Stimulated activated CD8-positive, alpha-beta memory T cell treated with anti-CD3 and anti-CD28 coated beads, Interleukin-2, amount 100 ng/mL, for 1 hour (primary cell): ENCODE measurements at regions not wholly inside any gene's neighbourhood (a gene's known extent, or its start where the extent isn't known, plus 50 kb on each side); places are given as distances from the start of the nearest gene placed in this dataset.

Source experiments
- DNase-seq, 2 donors: peaks; one replicate each; pipeline ENCODE4 v3.0.0-alpha.2; 2020; ENCODE audit warnings: low read depth in 2 of 2

GRCh38 chr14:106843386-106843785 lies 1317.0 kb downstream of the TMEM121 start:
- no peak for DNase-seq

- DNase-seq, result no peak
These were observed 1317.6 kb downstream of the TMEM121 start for GRCh38 chr14:106843951-106844483.

- peak; percentile 33 to 53 for DNase-seq
These were observed 1318.4 kb downstream of the TMEM121 start for GRCh38 chr14:106844608-106845285.

- DNase-seq, result no peak
These were observed 1319.1 kb downstream of the TMEM121 start for GRCh38 chr14:106845286-106846087.

GRCh38 chr14:106846218-106846617 lies 1319.8 kb downstream of the TMEM121 start:
- no peak for DNase-seq

GRCh38 chr14:106848330-106849121 lies 1322.1 kb downstream of the TMEM121 start:
- no peak for DNase-seq

- DNase-seq, result no peak
These were observed 1324.8 kb downstream of the TMEM121 start for GRCh38 chr14:106850913-106851825.

- DNase-seq, result peak; percentile 61 to 65
These were observed 1346.4 kb downstream of the TMEM121 start for GRCh38 chr14:106872611-106873446.

GRCh38 chr14:106874350-106874749 lies 1348.0 kb downstream of the TMEM121 start:
- DNase-seq, result no peak

- no peak for DNase-seq
These were observed 1349.1 kb downstream of the TMEM121 start for GRCh38 chr14:106875503-106875902.

- no peak for DNase-seq
These were observed 1350.3 kb downstream of the TMEM121 start for GRCh38 chr14:106876711-106877110.

GRCh38 chr14:106877517-106877916 lies 1351.1 kb downstream of the TMEM121 start:
- DNase-seq, result no peak

GRCh38 chr14:106879241-106879640 lies 1352.9 kb downstream of the TMEM121 start:
- no peak for DNase-seq

GRCh38 chr14:106883218-106883692 lies 1356.9 kb downstream of the TMEM121 start:
- no peak for DNase-seq
